OCI-LY7 (cell line): ENCODE measurements at regions not wholly inside any gene's neighbourhood (a gene's known extent, or its start where the extent isn't known, plus 50 kb on each side); places are given as distances from the start of the nearest gene placed in this dataset.

Source experiments
- EZH2phosphoT487 ChIP-seq: fragments of 200-600 bp; sonication (generic); IDR thresholded peaks from 2 replicates; pipeline ENCODE4 v1.6.1; 2018; ENCODE audit warnings: low read depth, borderline replicate concordance, mild to moderate bottlenecking, mixed run types, antibody characterized with exemption, low read length, moderate library complexity, mixed read lengths
- TF ChIP-seq, protein P1 (sequence below): fragments of 200-600 bp; sonication (generic); conservative IDR thresholded peaks from 2 replicates; pipeline ENCODE4 v1.5.1; 2014; ENCODE audit warnings: mild to moderate bottlenecking, antibody characterized with exemption, low read length, moderate library complexity, mixed read lengths

- TF ChIP-seq, protein P1, sequence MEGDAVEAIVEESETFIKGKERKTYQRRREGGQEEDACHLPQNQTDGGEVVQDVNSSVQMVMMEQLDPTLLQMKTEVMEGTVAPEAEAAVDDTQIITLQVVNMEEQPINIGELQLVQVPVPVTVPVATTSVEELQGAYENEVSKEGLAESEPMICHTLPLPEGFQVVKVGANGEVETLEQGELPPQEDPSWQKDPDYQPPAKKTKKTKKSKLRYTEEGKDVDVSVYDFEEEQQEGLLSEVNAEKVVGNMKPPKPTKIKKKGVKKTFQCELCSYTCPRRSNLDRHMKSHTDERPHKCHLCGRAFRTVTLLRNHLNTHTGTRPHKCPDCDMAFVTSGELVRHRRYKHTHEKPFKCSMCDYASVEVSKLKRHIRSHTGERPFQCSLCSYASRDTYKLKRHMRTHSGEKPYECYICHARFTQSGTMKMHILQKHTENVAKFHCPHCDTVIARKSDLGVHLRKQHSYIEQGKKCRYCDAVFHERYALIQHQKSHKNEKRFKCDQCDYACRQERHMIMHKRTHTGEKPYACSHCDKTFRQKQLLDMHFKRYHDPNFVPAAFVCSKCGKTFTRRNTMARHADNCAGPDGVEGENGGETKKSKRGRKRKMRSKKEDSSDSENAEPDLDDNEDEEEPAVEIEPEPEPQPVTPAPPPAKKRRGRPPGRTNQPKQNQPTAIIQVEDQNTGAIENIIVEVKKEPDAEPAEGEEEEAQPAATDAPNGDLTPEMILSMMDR: no peak
- no peak for TF ChIP-seq EZH2phosphoT487
Observed at GRCh38 chr14:65900164-65900563, 487.6 kb downstream of the FUT8 start.
